ENCODE measurements at regions not wholly inside any gene's neighbourhood (a gene's known extent, or its start where the extent isn't known, plus 50 kb on each side); places are given as distances from the start of the nearest gene placed in this dataset.
"Not testable (repeated sequence)": the region's sequence is repeated elsewhere in the genome, so short reads cannot be mapped to it uniquely, and the experiment has no call there.

DNA sequence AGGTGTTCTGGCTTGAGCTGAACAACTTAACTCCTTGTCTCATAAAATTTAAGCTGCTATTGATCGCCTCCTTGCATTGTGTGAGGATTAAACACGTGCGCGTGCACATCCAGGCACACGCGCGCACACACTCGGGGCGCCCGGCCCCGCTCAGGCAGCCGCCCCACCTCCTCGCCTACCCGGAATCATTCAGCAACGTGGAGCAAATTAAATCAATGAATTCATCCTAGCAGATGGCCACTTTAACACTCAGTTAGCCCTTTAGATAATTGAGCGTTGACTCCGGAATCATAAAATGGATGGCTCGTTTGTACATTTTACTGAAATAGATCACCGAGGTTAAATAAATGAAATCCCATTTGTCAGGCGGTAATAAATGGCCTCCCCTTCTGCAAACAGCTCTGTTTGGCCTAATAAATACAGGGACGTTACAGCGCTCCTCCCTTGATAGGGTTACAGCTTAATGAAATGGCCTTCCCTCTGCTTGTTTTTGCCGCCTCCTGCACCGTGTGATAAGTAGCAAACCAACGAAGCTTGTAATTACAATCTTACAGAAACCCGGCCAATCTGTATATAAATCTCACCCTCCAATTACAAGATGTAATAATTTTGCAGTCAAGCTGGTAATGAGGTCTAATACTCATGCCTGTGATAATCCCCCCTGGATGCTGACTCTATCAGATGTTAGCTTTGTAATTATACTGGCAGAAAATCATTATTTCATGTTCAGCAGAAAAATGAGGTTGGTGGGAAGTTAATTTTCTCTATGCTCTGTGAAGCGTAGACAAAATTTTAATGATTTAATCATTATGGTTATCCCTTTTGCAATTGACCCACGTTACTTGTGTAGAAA is 229.7 kb upstream of the IRX4 start:
- DNase-seq = no peak

DNA sequence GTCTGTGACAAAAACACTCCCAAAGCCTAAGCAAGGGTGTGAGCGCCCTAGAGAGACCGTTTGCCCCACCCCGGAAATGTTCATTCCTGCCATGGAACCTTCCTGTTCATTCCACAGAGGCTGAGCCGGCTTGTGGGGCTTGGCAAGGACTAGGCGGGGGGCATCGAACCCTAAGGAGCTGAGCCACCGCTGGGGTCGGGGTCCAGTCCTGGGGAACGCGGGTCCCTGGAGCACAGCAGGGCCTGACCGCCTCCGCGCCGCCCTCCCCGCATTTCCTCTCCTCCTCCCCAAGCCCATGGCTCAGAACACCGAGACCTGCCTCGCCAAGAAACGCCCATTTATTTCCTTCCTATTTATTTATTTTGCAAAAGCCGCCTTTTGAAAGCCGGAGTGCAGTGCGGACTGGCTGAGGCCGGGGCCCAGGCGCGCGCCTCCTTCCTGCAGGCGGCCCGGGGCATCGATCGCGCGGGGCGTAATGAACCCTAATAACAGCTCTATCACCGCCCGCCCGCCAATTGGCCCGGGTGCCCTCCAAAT is 228.9 kb upstream of the IRX4 start:
- no peak for DNase-seq

DNA sequence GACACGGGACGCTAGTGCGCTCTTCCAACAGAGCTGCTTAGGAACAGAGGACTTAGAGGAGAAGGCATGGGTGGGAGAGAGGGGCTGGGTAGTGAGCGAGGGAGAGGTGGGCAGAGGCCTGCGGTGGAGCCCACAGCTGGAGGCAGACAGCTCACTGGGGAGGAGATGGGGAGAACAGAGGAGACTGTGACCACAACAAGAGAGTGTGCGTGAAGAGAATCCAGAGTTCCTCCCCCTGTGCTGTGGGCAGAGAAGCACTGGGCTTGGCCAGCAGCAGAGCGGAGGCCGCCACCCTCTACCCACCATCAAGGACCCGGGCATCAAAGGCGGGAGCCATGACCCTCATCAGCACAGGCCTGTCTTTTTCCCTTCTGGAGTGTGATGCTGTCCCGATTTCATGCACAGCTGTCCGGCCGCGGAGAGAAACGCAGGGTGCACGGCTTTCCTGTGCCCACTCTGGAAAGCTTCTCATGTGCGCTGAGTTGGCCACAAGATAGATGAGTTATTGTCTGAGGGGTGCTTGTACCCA is 228.3 kb upstream of the IRX4 start:
- DNase-seq = no peak

DNA sequence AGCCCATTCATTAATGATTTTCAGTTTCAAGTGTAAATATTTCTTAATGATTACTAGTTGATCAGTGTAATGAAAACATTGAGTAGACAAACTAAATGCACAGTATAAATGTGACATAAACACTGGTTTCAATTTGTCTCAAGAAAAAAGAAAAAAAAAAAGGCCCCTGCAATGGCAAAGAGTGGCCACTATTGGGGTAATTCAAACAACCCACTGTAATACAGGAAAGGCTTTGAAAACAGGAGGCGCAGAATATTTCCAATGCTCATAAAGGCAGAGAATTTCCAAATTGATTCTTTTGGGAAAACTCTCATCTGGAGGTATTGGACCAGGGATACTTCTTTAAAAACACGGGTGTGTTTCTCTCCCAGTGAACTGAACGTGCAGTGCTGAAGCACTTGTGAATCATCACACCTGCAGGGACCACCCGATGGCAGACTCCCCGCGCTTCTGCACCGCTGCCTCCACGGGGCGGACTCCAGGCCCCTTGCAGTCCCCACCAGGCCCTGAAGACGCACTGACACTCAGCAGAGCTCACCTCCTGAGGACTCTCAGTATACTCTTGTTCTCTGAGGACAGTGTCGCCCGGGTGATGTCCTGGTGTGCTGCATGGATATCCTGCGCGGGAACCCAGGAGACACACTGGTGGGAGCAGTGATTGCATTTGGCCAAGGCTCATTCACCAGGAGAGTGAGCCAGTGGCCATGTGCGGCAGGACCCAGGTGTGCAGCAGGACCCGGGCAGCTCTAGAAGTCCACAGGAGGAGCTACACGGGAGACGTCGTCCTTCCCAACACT is 227.6 kb upstream of the IRX4 start:
- DNase-seq = no peak

DNA sequence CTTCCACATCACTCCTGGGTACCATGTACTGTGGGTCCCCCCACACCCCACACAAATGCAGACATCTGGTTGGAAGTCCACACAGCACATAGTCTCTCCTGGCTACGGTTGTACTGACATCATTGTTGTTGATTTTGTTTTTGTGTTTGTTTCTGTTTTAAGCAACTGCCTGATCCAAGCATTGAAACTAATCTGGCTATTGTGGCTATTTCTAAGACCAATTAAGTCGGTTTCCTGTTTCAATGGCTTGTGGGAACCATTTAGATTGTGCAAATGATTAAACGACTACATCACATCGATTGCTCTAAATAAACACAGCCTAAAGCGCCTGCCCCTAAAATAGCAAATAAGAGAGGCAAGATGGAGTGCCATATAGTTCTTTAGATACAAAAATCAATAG is 226.8 kb upstream of the IRX4 start:
- no peak for DNase-seq

DNA sequence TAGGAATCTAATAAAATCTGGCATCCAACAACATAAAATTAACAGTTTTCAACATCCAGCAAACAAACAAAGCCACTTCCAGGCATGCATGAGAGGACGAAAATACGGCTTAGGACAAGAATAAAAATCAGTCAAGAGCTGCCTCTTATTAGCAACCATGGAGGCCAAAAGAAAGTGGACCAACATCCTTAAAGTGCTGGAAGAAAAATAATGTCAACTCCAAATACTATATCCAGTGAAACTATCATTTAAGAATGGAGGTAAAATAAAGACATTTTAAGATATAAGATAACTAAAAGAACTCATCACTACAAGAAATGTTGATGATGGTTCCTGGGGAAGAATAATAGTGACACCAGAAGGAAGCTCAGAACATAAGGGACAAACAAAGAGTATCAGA is 224.0 kb upstream of the IRX4 start:
- DNase-seq = no peak

DNA sequence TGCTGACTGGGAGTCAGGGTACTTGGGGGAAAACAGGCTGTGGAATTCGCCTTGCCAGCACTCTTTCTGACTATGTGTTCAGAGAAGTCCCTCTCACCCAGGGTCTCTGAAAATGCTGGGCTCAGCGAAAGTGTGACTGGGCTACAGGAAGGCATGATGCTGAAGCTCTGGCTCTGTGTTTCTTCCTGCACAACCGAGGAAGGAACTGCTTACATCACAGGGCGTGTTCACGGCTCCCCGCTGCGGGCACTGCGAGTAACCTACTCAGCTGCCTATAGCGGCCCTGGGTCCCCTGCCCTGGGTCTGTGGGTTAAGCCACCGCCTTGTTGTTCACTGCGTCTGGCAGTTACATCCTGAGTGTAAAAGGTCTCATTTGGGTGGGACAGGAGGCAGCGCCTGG is 222.4 kb upstream of the IRX4 start:
- no peak for DNase-seq

DNA sequence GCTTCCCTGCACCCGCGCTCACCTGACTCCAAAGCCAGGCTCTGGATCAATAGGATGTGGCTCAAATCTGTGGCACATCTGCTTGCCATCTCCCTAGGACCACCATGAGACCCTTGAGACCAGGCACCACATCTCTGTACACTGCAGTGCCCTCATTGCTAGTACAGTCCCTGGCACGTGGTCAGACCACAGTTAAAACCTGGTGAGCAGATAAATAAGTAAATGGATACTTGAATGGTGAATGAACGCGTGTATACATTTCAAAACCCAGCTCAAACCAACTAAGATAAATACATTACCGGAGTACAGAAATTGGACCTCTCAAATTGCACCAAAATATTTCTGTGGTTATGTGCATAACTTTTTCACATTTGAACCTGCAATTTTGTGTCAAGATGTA is 221.2 kb upstream of the IRX4 start:
- DNase-seq = no peak

DNA sequence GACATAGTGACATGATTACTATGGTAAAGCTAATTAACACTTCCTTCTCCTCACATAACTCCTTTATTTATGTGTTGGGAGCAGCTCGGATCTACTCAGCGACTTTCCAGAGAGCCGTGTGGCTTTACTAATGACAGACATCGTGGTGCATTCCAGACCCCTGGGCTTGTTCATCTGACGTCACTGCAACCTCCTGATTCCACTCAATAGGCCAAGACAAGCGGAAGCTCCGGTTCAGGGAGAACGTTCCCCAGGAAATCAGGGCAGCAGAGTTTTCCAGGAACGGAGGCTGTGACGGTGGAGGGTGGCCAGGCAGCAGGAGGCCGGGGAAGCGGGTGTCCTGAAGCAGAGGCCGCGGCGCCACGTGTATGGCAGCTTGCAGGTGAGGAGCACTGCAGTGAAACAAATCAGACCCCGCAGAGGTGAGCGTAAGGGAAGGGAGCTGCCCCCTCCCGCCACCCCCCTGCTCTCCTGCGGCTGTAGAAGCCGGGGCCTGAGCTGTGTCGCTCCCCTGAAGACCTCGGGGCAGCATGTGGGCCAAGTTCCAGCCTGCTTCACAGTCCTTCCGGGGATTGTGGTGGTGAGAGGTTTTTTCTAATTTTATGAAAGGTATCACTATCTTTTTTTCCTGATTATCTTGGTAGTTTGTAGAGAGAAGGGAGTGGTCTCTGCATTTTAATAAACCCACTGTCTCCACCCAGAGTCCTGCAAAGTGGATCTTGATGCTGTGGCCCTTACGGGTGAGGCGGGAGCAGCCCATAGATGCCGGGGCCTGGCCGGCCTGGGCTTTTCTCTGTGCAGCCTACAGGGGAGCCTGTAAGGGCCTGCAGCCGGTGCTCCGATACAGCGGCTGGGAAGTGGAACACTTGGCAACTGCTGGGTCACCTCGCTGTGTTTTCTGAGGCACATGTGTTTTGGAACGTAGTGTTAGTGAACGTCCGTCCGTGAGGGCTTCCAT is 220.4 kb upstream of the IRX4 start:
- DNase-seq = no peak

DNA sequence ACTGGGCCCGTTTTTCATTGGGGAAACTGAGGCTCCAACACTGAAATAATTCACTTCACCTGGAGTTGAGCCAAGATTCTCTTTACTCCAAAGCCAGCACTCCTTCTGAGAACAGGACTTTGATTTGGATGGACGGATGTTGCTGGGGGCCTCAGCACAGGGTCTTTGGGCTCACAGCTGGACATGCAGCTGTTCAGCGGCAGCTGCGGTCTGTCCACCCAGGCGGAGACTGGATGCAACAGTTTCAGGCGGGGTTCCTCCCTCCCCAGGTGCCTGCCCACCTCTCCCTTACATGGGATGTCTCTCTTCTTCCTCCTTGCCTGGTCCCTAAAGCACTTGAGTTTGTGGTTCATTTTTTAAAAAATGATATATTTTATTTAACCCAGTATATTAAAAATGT is 219.0 kb upstream of the IRX4 start:
- DNase-seq = no peak

DNA sequence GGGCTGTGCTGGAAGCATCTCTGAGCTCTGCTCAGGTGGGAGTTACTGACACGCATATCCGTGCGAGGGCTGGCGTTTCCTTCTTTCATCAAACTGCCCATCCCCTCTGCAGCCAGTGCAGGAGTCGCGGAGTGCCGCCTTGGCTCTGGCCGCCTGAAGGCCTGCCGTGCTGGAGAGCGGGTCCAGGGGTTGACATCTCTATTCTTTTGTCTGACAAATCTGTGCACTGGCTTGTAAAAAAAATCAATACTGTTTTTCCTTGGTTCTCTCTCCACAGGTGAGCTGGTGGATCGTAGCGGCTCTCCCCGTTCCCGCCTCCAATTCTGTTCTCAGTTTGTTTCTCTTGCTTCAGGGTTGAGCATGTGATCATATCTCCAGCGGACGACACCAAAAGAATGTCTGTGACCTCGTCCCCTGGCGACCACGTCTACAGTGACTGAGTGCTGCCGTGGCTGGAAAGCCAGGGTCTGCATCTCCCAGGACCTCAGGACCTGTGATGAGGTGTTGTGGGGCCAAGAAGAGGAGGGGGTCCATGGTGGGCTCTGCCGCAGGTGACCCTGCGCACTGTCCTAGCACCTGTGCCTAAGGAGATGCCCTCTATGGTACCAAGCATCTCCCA is 214.3 kb upstream of the IRX4 start:
- DNase-seq = no peak

DNA sequence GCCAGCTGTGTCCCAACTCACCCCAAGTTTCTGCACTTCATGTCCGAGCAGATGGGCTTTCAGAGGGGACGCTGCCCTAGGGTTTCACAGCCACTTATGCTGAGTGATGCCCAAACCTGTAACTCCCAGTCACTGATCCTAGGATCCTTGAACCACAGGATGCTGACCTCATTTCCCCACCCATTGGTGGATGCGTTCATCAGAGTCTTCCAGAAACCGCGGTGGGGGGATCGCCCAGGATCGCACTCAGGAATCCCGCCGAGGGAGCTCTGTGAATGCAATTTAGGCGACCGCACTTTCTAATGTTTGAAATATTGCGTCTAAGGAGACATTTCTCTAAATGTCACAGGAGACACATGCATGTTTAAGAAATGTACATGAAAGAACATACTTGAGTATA is 212.3 kb upstream of the IRX4 start:
- no peak for DNase-seq

DNA sequence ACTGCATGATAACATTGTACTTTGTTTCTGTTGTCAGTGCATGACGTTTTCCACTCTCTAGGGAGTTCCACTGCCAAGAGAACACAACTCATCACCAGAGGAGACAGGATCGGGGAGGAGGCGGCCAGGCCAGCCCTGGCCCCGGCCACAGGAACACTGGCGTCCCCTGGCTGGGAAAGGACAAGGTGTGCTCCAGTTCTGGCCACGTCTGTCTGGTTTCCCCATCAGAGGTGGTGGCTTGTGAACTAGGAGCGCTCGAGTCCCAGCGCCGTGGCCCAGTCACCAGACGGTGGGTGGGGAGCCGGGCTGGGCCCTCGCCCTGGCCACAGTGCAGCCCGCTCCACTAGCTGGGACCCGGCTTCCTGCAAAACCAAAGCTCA is 211.9 kb upstream of the IRX4 start:
- no peak for DNase-seq

DNA sequence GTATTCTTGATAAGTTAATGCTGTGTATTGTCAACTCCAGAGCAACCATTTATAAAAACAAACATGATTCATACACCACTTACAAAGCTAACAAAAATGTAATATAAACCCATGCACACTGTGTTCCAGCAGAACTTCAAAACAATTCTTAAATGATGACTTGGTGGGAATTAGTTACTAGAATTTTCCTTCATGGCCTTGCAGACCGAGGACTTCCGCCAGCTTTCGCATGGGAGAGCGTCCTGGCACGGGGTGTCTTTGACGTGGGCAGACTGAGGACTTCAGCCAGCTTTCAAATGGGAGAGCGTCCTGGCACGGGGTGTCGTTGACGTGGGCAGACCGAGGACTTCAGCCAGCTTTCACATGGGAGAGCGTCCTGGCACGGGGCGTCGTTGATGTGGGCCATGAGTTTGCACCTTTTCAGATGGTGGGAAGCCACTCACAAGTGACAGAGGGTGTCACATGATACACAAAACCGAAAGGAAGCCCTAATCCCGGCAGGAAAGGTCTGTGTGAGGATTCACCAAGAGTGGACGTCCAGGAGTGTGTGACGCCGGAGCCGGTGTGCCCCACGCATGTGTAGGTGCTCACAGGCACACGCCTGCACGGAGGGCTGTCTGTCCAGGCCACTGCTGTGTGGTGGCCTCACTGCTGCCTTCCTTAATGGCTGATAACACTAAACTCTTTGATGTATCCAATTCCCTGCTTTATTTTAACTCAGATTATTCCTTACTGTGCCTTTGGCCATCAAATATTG is 211.3 kb upstream of the IRX4 start:
- no peak for DNase-seq

DNA sequence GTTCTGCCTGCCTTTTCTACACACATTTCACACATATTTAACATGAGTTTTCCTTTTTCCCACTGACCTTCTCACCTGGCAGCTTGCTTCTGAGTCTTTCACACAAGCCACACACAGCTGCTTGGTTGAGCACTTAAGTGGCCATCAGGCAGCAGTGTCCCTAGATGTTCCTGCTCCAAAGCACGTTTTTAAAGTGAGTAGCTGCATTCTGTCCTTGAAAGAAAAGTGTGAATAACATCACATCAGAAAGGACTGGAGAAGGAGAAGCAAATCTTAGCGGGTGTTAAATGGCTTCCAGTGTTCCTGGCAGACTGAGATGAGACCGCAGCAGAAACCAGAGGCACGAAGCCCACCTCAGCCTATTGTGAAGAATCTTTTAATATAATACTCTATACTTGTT is 209.2 kb upstream of the IRX4 start:
- no peak for DNase-seq

DNA sequence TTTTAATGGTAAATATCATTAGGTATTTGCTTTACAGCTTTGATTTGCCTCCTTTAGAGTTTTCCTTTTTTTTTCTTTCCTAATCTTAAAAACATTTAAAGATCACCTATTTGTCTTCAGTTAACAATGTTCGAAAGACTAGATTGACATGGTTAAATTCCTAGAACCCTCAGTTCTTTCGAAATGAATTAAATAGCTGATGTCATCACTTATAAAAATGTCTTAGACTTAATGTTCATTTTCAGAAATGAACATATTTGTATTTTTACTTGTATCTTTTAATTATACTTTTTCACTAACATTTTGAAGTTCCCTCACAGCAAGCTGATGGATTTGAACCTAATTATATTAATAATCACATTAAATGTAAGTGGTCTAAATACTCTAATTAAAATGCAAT is 205.3 kb upstream of the IRX4 start:
- DNase-seq = no peak

DNA sequence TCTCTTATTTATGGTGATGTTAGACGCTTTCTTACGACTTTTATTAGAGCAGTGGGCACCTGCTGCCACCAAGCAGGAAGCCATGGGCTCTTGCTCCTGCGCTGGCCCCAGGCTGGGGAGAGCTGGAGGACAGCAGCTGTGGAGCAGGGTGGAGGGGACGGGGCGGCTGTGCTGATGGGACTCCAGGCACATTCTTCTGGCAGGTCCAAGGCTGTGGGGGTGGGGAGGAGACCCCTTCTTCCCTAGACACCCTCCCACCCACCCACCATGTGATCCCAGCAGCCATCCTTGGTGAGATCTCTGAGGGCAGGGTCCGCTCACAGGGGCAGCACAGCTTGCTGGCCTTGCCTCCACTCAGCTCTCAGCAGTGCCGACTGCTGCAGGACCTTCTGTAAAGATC is 192.6 kb upstream of the IRX4 start:
- DNase-seq = no peak

DNA sequence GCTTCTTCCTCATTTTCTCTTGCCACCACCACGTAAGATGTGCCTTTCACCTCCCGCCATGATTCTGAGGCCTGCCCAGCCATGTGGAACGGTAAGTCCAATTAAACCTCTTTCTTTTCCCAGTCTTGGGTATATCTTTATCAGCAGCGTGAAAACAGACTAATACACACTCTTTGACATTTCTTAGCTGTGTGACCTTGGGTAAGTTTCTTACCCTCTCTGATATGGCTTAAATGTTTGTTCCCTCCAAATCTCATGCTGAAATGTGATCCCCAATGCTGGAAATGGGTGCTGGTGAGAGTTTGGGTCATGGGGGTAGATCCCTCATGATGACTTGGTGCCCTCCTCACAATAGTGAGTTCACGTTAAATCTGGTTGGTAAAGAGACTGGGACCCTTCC is 188.8 kb upstream of the IRX4 start:
- DNase-seq = no peak

DNA sequence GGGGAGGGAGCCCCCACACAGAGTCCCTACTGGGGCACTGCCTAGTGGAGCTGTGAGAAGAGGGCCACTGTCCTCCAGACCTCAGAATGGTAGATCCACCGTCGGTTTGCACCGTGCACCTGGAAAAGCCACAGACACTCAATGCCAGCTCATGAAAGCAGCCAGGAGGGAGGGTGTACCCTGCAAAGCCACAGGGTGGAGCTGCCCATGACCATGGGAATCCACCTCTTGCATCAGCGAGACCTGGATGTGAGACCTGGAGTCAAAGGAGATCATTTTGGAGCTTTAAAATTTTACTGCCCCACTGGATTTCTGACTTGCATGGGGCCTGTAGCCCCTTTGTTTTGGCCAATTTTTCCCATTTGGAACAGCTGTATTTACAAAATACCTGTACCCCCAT is 188.1 kb upstream of the IRX4 start:
- DNase-seq = not testable (repeated sequence)

DNA sequence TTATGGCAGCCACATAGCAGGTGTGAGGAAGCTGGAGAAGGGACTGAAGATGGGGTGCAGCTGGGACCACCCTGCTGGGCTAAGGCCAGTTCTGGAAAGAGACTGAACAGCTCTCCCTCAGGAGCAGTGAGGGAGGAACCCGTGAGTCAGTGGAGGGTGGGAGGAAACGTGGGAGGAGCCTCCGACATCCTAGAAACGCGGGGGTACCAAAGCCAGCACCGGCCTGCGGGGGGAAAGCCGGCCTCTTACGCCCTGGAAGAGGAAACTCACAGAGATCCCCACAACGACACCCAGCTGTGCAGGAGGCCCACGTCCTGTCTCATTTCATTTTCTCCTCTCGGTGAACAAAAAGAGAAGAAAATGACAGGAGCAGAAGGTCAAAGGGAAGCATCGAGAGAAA is 185.8 kb upstream of the IRX4 start:
- DNase-seq = no peak

DNA sequence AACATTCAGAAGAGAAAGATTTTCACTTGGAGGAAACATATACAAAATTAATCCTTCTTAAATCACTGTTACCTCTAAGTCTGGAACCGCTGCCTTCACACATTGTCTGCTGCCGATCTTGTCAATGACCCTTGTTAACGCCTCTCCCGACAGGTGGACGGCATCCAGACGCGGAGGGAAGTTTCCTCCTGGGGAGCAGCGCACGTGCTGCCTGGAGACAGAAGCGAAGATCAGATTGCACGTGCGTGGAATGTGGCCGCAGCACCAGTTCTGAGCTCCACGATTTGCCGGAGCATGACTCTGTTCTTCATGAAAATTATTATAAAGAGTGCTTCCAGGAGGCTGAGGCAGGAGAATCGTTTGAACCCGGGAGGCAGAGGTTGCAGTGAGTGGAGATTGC is 183.6 kb upstream of the IRX4 start:
- DNase-seq = no peak

DNA sequence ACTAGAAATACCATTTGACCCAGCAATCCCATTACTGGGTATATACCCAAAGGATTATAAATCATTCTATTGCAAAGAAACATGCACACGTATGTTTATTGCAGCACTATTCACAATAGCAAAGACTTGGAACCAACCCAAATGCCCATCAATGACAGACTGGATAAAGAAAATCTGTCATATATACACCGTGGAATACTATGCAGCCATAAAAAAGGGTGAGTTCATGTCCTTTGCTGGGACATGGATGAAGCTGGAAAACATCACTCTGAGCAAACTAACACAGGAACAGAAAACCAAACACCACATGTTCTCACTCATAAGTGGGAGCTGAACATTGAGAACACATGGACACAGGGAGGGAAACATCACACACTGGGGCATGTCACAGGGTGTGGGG is 180.7 kb upstream of the IRX4 start:
- not testable (repeated sequence) for DNase-seq
